ENCODE measurements at regions not wholly inside any gene's neighbourhood (a gene's known extent, or its start where the extent isn't known, plus 50 kb on each side); places are given as distances from the start of the nearest gene placed in this dataset.

- TF ChIP-seq CTCF (conservative IDR thresholded peaks at IDR 0.05 in 1 of 2, IDR thresholded peaks at IDR 0.05 in 1 of 2; ENCODE audit: extremely low read depth in 1 of 2, insufficient read depth in 1 of 2, low read depth in 1 of 2, low read length in 2 of 2) (no peak), EZH2 (IDR thresholded peaks at IDR 0.05; ENCODE audit: borderline replicate concordance, low read length) (no peak)
These were observed 321.8 kb upstream of the NFE2L3 start for GRCh38 chr7:25830215-25830614.
